Upper lobe of left lung (tissue), 6 donors: ENCODE measurements at regions not wholly inside any gene's neighbourhood (a gene's known extent, or its start where the extent isn't known, plus 50 kb on each side); places are given as distances from the start of the nearest gene placed in this dataset.

Experiments
- ATAC-seq, 2 donors: fragments of 200-7000 bp; cut with Tn5 transposase; one replicate each; pipeline ENCODE4 v1.9.1; 2022; ENCODE audit warnings: mild to moderate bottlenecking in 2 of 2, moderate library complexity in 2 of 2; ENCODE audit not compliant: low FRiP score in 2 of 2
- DNase-seq, 2 donors: peaks; one replicate each; pipeline ENCODE4 v3.0.0-alpha.2; 2019 to 2020
- H3K27ac ChIP-seq, 4 donors: fragments of 200-600 bp; sonication (generic); one replicate each; pipeline ENCODE4 v1.5.1; 2016 to 2019
- H3K27me3 ChIP-seq, 4 donors: fragments of 200-600 bp; sonication (generic); one replicate each; pipeline ENCODE4 v1.5.1; 2017 to 2019
- H3K36me3 ChIP-seq, 4 donors: fragments of 200-600 bp; sonication (generic); one replicate each; pipeline ENCODE4 v1.5.1; 2016 to 2019
- H3K4me1 ChIP-seq, 4 donors: fragments of 200-600 bp; sonication (generic); one replicate each; pipeline ENCODE4 v1.5.1; 2018 to 2019
- H3K4me3 ChIP-seq, 4 donors: fragments of 200-600 bp; sonication (generic); one replicate each; pipeline ENCODE4 v1.5.1; 2017 to 2019; ENCODE audit warnings: mild to moderate bottlenecking in 2 of 4, moderate library complexity in 1 of 4
- H3K9me3 ChIP-seq, 4 donors: fragments of 200-600 bp; sonication (generic); one replicate each; pipeline ENCODE4 v1.5.1; 2018 to 2019
- CTCF ChIP-seq, 6 experiments: fragments of 450-650 bp in 4 of 6; fragments of 200-600 bp in 2 of 6; sonication (generic) in 2 of 6; IDR thresholded peaks; one replicate each; pipeline ENCODE4 v1.5.1; 2016 to 2019; ENCODE audit warnings: antibody characterized with exemption in 6 of 6
- EP300 ChIP-seq, 4 donors: sonication (generic); formaldehyde crosslinking; IDR thresholded peaks; one replicate each; pipeline ENCODE4 v1.5.1; 2017; ENCODE audit warnings: antibody characterized with exemption in 4 of 4, control low read depth in 2 of 4
- POLR2A ChIP-seq, 4 donors: fragments of 450-650 bp; IDR thresholded peaks; one replicate each; pipeline ENCODE4 v1.5.1; 2016 to 2017; ENCODE audit warnings: antibody characterized with exemption in 4 of 4, mild to moderate bottlenecking in 2 of 4
- POLR2AphosphoS5 ChIP-seq, 2 donors: sonication (generic); formaldehyde crosslinking; IDR thresholded peaks; one replicate each; pipeline ENCODE4 v1.5.1; 2017; ENCODE audit warnings: antibody characterized with exemption in 2 of 2
- WGBS, 2 donors: methylation state at CpG; one replicate each; pipeline ENCODE4 v1.1.5; 2017 to 2018; 5-methylcytosine and 5-hydroxymethylcytosine counted together
- donor health status: DM: no; HTN: no; CAD: no; lungs with moderate emphysema.
- donor health status: DM: no; HTN: yes; CAD: no; lungs with severe emphysema.

GRCh38 chr2:12968399-12968798 is 251.7 kb downstream of the TRIB2 start:
- TF ChIP-seq POLR2AphosphoS5 (IDR thresholded peaks at IDR 0.05) (no peak), EP300 (IDR thresholded peaks at IDR 0.05) (no peak)
- no peak for DNase-seq
- no peak for ATAC-seq
- no peaks in the 10 kb centered on the region for H3K27me3 ChIP-seq
- H3K4me3 ChIP-seq = no peak overlapping the region
- H3K4me1 ChIP-seq = peaks cover 0 to 14% (median 9%) of the 10 kb centered on the region in 4 donors
- no peaks in the 10 kb centered on the region for H3K36me3 ChIP-seq
- no peaks in the 10 kb centered on the region for H3K9me3 ChIP-seq
- WGBS, 2 donors = 86 to 93% methylated on average over 3 of the region's 3 CpGs
- H3K27ac ChIP-seq = no peak overlapping the region

DNA sequence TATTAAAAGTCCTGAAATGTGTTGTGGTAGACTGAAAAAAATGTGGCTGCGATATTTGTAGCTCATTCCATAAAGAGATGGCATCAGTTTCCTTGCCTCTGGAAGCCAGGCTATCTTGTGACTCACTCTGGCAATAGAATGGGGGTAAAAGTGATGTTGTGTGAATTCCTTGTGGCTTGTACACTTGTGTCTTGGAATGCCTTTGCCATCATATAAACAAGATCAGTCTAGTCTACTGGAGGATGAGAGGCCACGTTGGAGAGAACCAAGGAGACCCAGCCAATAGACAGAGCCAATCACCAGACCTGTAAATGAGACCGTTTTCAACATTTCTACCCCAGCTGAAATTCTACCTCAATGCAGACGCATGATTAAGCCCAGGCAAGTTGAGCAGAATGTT is 254.1 kb downstream of the TRIB2 start:
- ATAC-seq (no peak), DNase-seq (no peak)
- no peaks in the 10 kb centered on the region for H3K36me3 ChIP-seq
- H3K27ac ChIP-seq = no peak overlapping the region
- 87 to 89% methylated on average over 4 of the region's 4 CpGs for WGBS, 2 donors
- peaks cover 0 to 4% (median 3%) of the 10 kb centered on the region in 4 donors for H3K4me1 ChIP-seq
- H3K4me3 ChIP-seq = no peak overlapping the region
- no peaks in the 10 kb centered on the region for H3K27me3 ChIP-seq
- no peak for TF ChIP-seq POLR2A (IDR thresholded peaks at IDR 0.05)
- TF ChIP-seq CTCF (IDR thresholded peaks at IDR 0.05) = no peak
- TF ChIP-seq POLR2AphosphoS5 (IDR thresholded peaks at IDR 0.05) = no peak
- TF ChIP-seq EP300 (IDR thresholded peaks at IDR 0.05) = no peak
- H3K9me3 ChIP-seq = no peaks in the 10 kb centered on the region

DNA sequence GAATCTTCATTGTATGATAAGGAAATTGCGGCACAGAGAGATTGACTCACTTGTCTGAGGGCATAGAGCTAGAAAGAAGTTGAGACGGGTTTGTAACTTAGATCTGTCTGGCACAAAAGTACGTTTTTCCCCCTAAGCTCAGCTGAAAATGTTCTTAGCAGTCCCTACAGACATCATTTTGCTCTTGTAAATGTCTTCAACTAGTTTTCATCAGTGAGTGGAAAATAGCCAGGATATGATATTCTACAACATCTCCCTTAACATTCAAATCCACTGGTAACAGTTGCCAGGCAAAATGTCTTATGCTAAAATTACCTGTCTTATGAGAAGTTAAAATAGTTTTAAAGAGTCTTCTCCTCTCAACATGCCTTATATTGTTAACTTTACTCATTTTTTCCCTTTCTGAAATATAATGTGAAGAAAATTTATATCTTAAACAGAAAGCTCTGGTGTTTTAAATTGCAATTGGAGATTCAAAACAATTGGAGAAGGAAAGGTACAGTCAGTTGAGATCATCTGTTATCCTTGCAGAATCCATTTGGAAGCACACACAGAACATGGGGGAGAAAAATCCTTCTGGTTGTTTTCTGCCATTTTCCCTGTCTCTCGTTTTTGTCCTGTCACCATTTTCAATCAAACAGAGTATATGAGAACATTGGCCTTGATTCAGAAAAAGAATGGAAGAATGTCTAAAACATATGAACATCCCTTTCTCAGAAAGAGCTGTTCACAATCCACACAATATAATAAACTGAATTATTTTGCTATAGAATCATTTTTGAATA is 255.0 kb downstream of the TRIB2 start:
- H3K9me3 ChIP-seq = no peaks in the 10 kb centered on the region
- no peaks in the 10 kb centered on the region for H3K4me1 ChIP-seq
- DNase-seq = no peak
- ATAC-seq = no peak
- H3K27ac ChIP-seq = no peak overlapping the region
- WGBS, 2 donors = 87 to 93% methylated on average over 4 of the region's 4 CpGs
- TF ChIP-seq EP300 (IDR thresholded peaks at IDR 0.05) (no peak), POLR2AphosphoS5 (IDR thresholded peaks at IDR 0.05) (no peak), POLR2A (IDR thresholded peaks at IDR 0.05) (no peak), CTCF (IDR thresholded peaks at IDR 0.05) (no peak)
- no peaks in the 10 kb centered on the region for H3K36me3 ChIP-seq
- no peaks in the 10 kb centered on the region for H3K27me3 ChIP-seq
- H3K4me3 ChIP-seq = no peak overlapping the region

DNA sequence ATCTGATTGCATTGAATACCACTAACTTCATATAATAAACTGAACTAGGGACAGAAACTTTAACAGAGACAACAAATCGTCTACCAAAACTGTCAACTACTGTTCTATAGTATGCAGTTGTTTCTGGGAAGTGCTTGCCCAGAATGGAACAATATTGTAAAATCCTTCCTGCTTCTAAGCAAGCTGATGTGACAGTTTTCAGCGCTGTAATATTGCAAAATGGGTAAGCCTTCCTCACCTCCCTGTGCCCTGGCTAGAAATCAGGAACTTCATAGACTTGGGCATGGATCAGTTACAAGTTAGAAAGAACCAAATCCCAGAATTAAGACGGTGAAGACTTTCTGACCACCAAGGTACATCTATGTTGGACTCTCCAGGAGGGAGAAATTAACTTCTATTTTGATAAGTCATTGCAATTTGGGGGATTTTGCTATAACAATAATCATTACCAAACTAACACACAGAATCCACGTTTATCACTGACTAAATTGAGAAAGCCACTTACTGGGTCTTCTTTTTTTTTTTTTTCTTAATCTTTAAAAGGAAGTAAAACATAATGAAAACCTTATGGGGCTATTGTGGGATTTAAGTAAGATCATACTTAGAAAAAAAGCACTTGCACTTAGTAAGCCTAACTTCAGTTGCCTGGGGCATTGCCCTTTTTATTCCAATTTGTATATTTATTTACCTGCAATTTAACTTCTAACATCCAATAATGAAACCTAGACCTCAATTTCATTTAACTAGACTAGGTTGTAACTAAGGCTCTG is 261.5 kb downstream of the TRIB2 start:
- TF ChIP-seq POLR2A (IDR thresholded peaks at IDR 0.05) (no peak), POLR2AphosphoS5 (IDR thresholded peaks at IDR 0.05) (no peak), CTCF (IDR thresholded peaks at IDR 0.05) (no peak), EP300 (IDR thresholded peaks at IDR 0.05) (no peak)
- Histone ChIP-seq H3K4me3 (no peak overlapping the region), H3K9me3 (no peaks in the 10 kb centered on the region), H3K27ac (no peak overlapping the region), H3K4me1 (no peaks in the 10 kb centered on the region), H3K36me3 (no peaks in the 10 kb centered on the region), H3K27me3 (no peaks in the 10 kb centered on the region)
- 42 to 53% methylated on average over 4 of the region's 4 CpGs for WGBS, 2 donors
- ATAC-seq = peak in 1 of 2 donors; percentile 74
- no peak for DNase-seq

GRCh38 chr2:12979066-12979465 is 262.3 kb downstream of the TRIB2 start:
- H3K27ac ChIP-seq = no peak overlapping the region
- no peaks in the 10 kb centered on the region for H3K9me3 ChIP-seq
- H3K36me3 ChIP-seq = no peaks in the 10 kb centered on the region
- no peaks in the 10 kb centered on the region for H3K4me1 ChIP-seq
- ATAC-seq (no peak), DNase-seq (peak in 1 of 2 donors; percentile 26)
- WGBS, 2 donors = 80 to 91% methylated on average over 3 of the region's 3 CpGs
- H3K4me3 ChIP-seq = no peak overlapping the region
- no peaks in the 10 kb centered on the region for H3K27me3 ChIP-seq
- TF ChIP-seq POLR2AphosphoS5 (IDR thresholded peaks at IDR 0.05) (no peak), EP300 (IDR thresholded peaks at IDR 0.05) (no peak)
